Renal cortical epithelial cell (primary cell): ENCODE measurements at regions not wholly inside any gene's neighbourhood (a gene's known extent, or its start where the extent isn't known, plus 50 kb on each side); places are given as distances from the start of the nearest gene placed in this dataset.
A peak's percentile ranks its signal among the peaks of the same experiment; 100 is the strongest.

ENCODE experiments used
- DNase-seq: peaks from one replicate; pipeline ENCODE4 v3.0.0-alpha.2; 2011; ENCODE audit warnings: low read depth

- DNase-seq, result no peak
Observed at GRCh38 chr10:111739125-111739873, 444.3 kb downstream of the GPAM start.

- DNase-seq, result no peak
Observed at GRCh38 chr10:111739874-111740139, 443.8 kb downstream of the GPAM start.

- DNase-seq, result no peak
Observed at GRCh38 chr10:111745982-111746381, 437.6 kb downstream of the GPAM start.

GRCh38 chr10:111747751-111748150, 435.8 kb downstream of the GPAM start:
- no peak for DNase-seq

- no peak for DNase-seq
Observed at GRCh38 chr10:111748184-111748583, 435.4 kb downstream of the GPAM start.

- DNase-seq, result no peak
Observed at GRCh38 chr10:111750165-111750849, 433.3 kb downstream of the GPAM start.

- DNase-seq, result peak; percentile 35
Observed at GRCh38 chr10:111756217-111757061, 427.1 kb downstream of the GPAM start.

GRCh38 chr10:111758593-111758992, 425.0 kb downstream of the GPAM start:
- no peak for DNase-seq

- DNase-seq, result no peak
Observed at GRCh38 chr10:111762114-111762513, 421.5 kb downstream of the GPAM start.

GRCh38 chr10:111765216-111765615, 418.3 kb downstream of the GPAM start:
- no peak for DNase-seq

- DNase-seq, result no peak
Observed at GRCh38 chr10:111766464-111766863, 417.1 kb downstream of the GPAM start.

GRCh38 chr10:111767661-111768060, 415.9 kb downstream of the GPAM start:
- no peak for DNase-seq

GRCh38 chr10:111773950-111774349, 409.6 kb downstream of the GPAM start:
- no peak for DNase-seq

GRCh38 chr10:111774486-111774885, 409.1 kb downstream of the GPAM start:
- no peak for DNase-seq

- no peak for DNase-seq
Observed at GRCh38 chr10:111784436-111784835, 399.1 kb downstream of the GPAM start.

GRCh38 chr10:111784946-111785465, 398.6 kb downstream of the GPAM start:
- no peak for DNase-seq

GRCh38 chr10:111785921-111786320, 397.6 kb downstream of the GPAM start:
- no peak for DNase-seq

- DNase-seq, result no peak
Observed at GRCh38 chr10:111789821-111790220, 393.7 kb downstream of the GPAM start.

- DNase-seq, result no peak
Observed at GRCh38 chr10:111801841-111802240, 381.7 kb downstream of the GPAM start.

GRCh38 chr10:111804781-111805180, 378.8 kb downstream of the GPAM start:
- DNase-seq, result no peak

GRCh38 chr10:111811517-111811916, 372.0 kb downstream of the GPAM start:
- no peak for DNase-seq

GRCh38 chr10:111820471-111820870, 363.1 kb downstream of the GPAM start:
- DNase-seq, result no peak

GRCh38 chr10:111821871-111822270, 361.7 kb downstream of the GPAM start:
- no peak for DNase-seq
